BLaER1 (cell line): ENCODE measurements at regions not wholly inside any gene's neighbourhood (a gene's known extent, or its start where the extent isn't known, plus 50 kb on each side); places are given as distances from the start of the nearest gene placed in this dataset.
"Not testable (repeated sequence)": the region's sequence is repeated elsewhere in the genome, so short reads cannot be mapped to it uniquely, and the experiment has no call there.

Experiments used
- H3K27ac ChIP-seq: shearing (Covaris generic); formaldehyde crosslinking; 2 replicates; pipeline ENCODE4 v1.8.1; 2022
- H3K27me3 ChIP-seq: shearing (Covaris generic); formaldehyde crosslinking; 2 replicates; pipeline ENCODE4 v1.8.1; 2022
- H3K36me3 ChIP-seq: shearing (Covaris generic); formaldehyde crosslinking; 2 replicates; pipeline ENCODE4 v1.8.1; 2022
- H3K4me1 ChIP-seq: shearing (Covaris generic); formaldehyde crosslinking; 2 replicates; pipeline ENCODE4 v1.8.1; 2022
- H3K4me2 ChIP-seq: shearing (Covaris generic); formaldehyde crosslinking; 2 replicates; pipeline ENCODE4 v1.8.1; 2022
- H3K4me3 ChIP-seq: shearing (Covaris generic); formaldehyde crosslinking; 2 replicates; pipeline ENCODE4 v1.8.1; 2022
- H3K9ac ChIP-seq: shearing (Covaris generic); formaldehyde crosslinking; 2 replicates; pipeline ENCODE4 v1.8.1; 2022
- H3K9me3 ChIP-seq: shearing (Covaris generic); formaldehyde crosslinking; 2 replicates; pipeline ENCODE4 v1.8.1; 2022
- H4K20me1 ChIP-seq: shearing (Covaris generic); formaldehyde crosslinking; 2 replicates; pipeline ENCODE4 v1.8.1; 2022
- Cebpa-rat ChIP-seq: shearing (Covaris generic); IDR thresholded peaks from 2 replicates; pipeline ENCODE4 v1.8.1; 2022

DNA sequence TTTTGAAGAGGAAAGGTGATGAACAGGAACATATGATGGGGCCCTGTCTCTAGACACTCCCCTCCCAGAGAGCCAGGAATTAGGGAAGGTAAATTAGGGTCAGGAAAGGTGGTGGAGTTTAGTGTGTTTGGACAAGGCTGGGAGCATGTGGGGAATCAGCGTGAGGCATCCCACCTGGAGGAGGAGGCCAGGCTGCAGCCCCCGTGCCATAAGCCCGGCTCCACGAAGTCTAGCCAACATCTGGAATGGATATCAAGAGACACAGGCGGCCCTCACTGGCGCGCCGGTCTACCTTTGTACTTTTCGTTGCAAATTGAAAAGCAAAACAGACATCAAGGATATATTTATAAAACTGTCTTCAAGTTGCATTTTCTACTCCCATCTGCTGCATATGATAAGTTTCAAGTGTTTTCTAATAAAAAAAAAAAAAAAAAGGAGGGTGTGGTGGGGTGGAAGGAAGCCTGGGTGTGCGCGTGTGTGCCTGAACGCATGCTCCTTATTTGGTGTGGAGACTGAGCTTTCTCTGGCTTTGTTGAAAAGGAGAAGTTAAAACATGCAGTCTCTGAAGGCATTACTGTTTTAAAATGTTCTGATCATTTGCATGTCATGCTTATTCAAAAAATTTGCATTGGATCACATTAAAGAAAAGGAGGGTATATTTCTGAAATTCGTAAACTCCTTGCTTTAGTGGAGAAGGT, 546.7 kb upstream of the ID2 start:
- H3K9ac ChIP-seq: no peak overlapping the region
- no peak overlapping the region for H3K4me2 ChIP-seq

GRCh38 chr2:8137801-8138200, 544.1 kb upstream of the ID2 start:
- Histone ChIP-seq H3K9ac (no peak overlapping the region), H4K20me1 (no peaks in the 10 kb centered on the region), H3K9me3 (no peaks in the 10 kb centered on the region), H3K4me2 (no peak overlapping the region), H3K27me3 (no peaks in the 10 kb centered on the region), H3K4me3 (no peak overlapping the region), H3K4me1 (no peaks in the 10 kb centered on the region), H3K27ac (no peak overlapping the region), H3K36me3 (no peaks in the 10 kb centered on the region)
- no peak for TF ChIP-seq Cebpa-rat

More for the DNA sequence above, 546.7 kb upstream of the ID2 start:
- H3K27me3 ChIP-seq: no peaks in the 10 kb centered on the region
- no peaks in the 10 kb centered on the region for H3K36me3 ChIP-seq
- no peak for TF ChIP-seq Cebpa-rat
- no peak overlapping the region for H3K4me3 ChIP-seq
- H3K4me1 ChIP-seq: no peaks in the 10 kb centered on the region
- H3K9me3 ChIP-seq: no peaks in the 10 kb centered on the region
- no peaks in the 10 kb centered on the region for H4K20me1 ChIP-seq
- H3K27ac ChIP-seq: no peak overlapping the region

DNA sequence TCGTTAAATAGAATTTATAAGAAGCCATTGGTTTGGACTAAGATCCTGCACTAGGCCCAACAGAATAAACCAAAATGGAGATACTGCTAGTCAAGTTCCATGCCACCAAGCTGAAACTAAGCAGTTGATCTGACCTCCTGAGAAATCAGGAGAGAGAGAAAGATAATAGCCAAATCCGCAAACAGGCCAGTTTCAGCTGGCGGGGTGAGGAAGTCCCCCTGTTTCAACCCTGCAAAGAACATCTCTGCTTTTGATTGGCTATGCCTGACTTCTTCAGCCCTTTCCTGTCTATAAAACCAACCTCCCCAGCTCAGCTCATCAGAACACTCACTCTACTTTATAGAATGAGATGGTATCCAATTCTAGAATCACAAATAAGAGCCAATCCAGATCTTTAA, 543.3 kb upstream of the ID2 start:
- Histone ChIP-seq H3K9ac (no peak overlapping the region), H3K4me1 (no peaks in the 10 kb centered on the region), H3K4me3 (no peak overlapping the region), H3K9me3 (no peaks in the 10 kb centered on the region), H3K27ac (no peak overlapping the region), H3K4me2 (no peak overlapping the region), H4K20me1 (no peaks in the 10 kb centered on the region), H3K36me3 (no peaks in the 10 kb centered on the region), H3K27me3 (no peaks in the 10 kb centered on the region)
- TF ChIP-seq Cebpa-rat: no peak

- H3K4me3 ChIP-seq: no peak overlapping the region
- H3K4me1 ChIP-seq: no peaks in the 10 kb centered on the region
- no peaks in the 10 kb centered on the region for H4K20me1 ChIP-seq
- H3K27ac ChIP-seq: no peak overlapping the region
- H3K27me3 ChIP-seq: no peaks in the 10 kb centered on the region
- no peak for TF ChIP-seq Cebpa-rat
- H3K9me3 ChIP-seq: no peaks in the 10 kb centered on the region
- H3K4me2 ChIP-seq: no peak overlapping the region
- no peak overlapping the region for H3K9ac ChIP-seq
- H3K36me3 ChIP-seq: no peaks in the 10 kb centered on the region
Measured at GRCh38 chr2:8138923-8139667, 542.8 kb upstream of the ID2 start.

DNA sequence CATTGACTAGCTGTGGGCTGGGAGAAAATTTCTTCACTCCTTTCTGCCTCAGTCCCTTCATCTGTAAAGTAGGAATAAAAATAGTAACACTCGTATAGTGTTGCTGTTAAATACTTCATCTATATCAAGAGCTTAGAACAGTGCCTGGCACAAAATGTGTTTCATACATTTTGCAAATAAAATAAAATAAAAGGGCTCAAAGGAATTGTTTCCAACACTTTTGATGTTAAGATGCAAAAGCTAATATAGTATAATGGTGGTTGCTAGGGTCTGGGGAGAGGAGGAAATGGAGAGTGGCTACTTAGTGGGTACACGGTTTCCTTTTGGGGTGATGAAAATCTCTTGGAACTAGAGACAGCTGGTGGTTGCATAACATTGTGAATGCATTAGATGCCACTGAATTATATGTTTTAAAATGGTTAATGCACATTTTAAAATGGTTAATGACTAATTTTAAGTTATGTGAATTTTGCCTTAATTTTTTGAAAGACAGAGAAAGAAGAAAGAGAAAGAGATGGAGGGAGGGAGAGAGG, 542.1 kb upstream of the ID2 start:
- no peak for TF ChIP-seq Cebpa-rat
- no peaks in the 10 kb centered on the region for H4K20me1 ChIP-seq
- H3K27ac ChIP-seq: no peak overlapping the region
- H3K9ac ChIP-seq: no peak overlapping the region
- H3K4me1 ChIP-seq: no peaks in the 10 kb centered on the region
- no peak overlapping the region for H3K4me3 ChIP-seq
- H3K36me3 ChIP-seq: no peaks in the 10 kb centered on the region
- no peaks in the 10 kb centered on the region for H3K27me3 ChIP-seq
- H3K9me3 ChIP-seq: no peaks in the 10 kb centered on the region
- no peak overlapping the region for H3K4me2 ChIP-seq

GRCh38 chr2:8141079-8141707, 540.7 kb upstream of the ID2 start:
- Histone ChIP-seq H4K20me1 (no peaks in the 10 kb centered on the region), H3K27me3 (no peaks in the 10 kb centered on the region), H3K9me3 (no peaks in the 10 kb centered on the region), H3K4me2 (no peak overlapping the region), H3K4me1 (no peaks in the 10 kb centered on the region; the same call in 1 of the 2 replicates), H3K27ac (no peak overlapping the region), H3K4me3 (no peak overlapping the region), H3K36me3 (no peaks in the 10 kb centered on the region), H3K9ac (no peak overlapping the region)
- TF ChIP-seq Cebpa-rat: no peak

DNA sequence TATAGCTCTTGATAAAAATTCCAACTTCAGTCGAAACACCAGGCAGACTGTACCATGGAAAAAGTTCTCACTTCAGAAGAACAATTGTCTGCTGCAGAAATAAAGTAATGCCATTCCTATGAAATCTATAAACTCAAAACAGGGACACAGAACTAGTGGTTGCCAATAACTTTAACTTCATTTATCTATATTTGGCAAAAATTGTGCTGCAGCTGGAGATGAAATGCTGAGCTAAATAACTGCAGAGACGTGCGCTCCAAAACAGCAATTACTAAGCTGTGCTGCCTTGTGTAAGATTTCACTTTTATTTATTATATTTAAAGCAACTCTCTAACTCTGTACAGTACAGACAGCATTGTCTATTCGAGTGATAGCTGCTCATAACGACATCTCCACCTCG, 540.1 kb upstream of the ID2 start:
- Histone ChIP-seq H3K27me3 (no peaks in the 10 kb centered on the region), H3K9me3 (no peaks in the 10 kb centered on the region), H3K4me2 (no peak overlapping the region), H3K27ac (no peak overlapping the region), H3K36me3 (no peaks in the 10 kb centered on the region), H3K9ac (no peak overlapping the region), H4K20me1 (no peaks in the 10 kb centered on the region), H3K4me1 (peaks cover 6% of the 10 kb centered on the region), H3K4me3 (no peak overlapping the region)
- no peak for TF ChIP-seq Cebpa-rat

DNA sequence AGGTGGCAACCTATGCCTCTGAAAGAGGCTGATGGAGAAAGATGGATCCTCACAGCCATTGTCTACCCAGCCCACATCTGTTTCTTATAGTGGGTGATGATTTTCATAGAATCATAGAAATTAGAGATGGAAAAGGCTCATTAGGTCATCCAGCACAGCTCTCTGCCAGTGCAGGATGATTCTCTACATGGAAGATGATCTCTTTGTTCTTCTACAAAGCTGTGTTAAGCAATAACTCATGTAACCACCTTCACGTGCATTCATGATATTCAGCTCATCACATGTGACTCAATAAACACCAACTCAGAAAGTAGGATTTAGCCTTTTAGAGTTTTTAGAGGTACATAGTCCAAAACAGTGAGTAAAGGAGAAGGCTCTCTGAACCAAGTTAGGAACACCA, 539.4 kb upstream of the ID2 start:
- Histone ChIP-seq H3K9ac (no peak overlapping the region), H3K36me3 (no peaks in the 10 kb centered on the region), H3K4me2 (no peak overlapping the region), H3K4me1 (peaks cover 7% of the 10 kb centered on the region), H4K20me1 (no peaks in the 10 kb centered on the region), H3K9me3 (no peaks in the 10 kb centered on the region), H3K27ac (no peak overlapping the region), H3K4me3 (no peak overlapping the region), H3K27me3 (no peaks in the 10 kb centered on the region)
- no peak for TF ChIP-seq Cebpa-rat

- H3K4me3 ChIP-seq: no peak overlapping the region
- no peak overlapping the region for H3K4me2 ChIP-seq
- H3K27ac ChIP-seq: no peak overlapping the region
- H4K20me1 ChIP-seq: no peaks in the 10 kb centered on the region
- H3K27me3 ChIP-seq: no peaks in the 10 kb centered on the region
- no peaks in the 10 kb centered on the region for H3K9me3 ChIP-seq
- H3K4me1 ChIP-seq: peaks cover 7% of the 10 kb centered on the region
- no peaks in the 10 kb centered on the region for H3K36me3 ChIP-seq
- TF ChIP-seq Cebpa-rat: no peak
- H3K9ac ChIP-seq: no peak overlapping the region
Measured at GRCh38 chr2:8144131-8144631, 537.7 kb upstream of the ID2 start.

GRCh38 chr2:8144785-8145184, 537.1 kb upstream of the ID2 start:
- Histone ChIP-seq H3K4me2 (no peak overlapping the region), H3K27ac (no peak overlapping the region)
- TF ChIP-seq Cebpa-rat: no peak

DNA sequence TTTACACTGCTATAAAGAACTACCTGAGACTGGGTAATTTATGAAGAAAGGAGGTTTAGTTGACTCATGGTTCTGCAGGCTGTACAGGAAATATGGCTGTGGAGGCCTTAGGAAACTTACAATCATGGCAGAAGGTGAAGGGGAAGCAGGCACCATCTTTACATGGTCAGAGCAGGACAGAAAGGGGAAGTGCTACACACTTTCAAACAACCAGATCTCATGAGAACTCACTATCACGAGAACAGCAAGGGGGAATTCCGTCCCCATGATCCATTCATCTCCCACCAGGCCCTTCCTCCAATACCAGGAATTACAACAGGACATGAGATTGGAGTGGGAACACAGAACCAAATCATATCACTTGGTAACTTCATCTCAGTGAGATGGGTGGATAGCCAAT, 536.5 kb upstream of the ID2 start:
- H3K4me2 ChIP-seq, H3K9ac ChIP-seq, H3K4me3 ChIP-seq, H3K4me1 ChIP-seq, H3K9me3 ChIP-seq, H3K36me3 ChIP-seq, H3K27ac ChIP-seq, H4K20me1 ChIP-seq, H3K27me3 ChIP-seq: not testable (repeated sequence)

More at GRCh38 chr2:8144785-8145184, 537.1 kb upstream of the ID2 start:
- H3K27me3 ChIP-seq: no peaks in the 10 kb centered on the region
- no peak overlapping the region for H3K4me3 ChIP-seq
- no peaks in the 10 kb centered on the region for H4K20me1 ChIP-seq
- no peaks in the 10 kb centered on the region for H3K36me3 ChIP-seq
- no peak overlapping the region for H3K9ac ChIP-seq
- no peaks in the 10 kb centered on the region for H3K9me3 ChIP-seq
- H3K4me1 ChIP-seq: peaks cover 7% of the 10 kb centered on the region
